Midbrain (tissue), 1 donor: ENCODE measurements at regions not wholly inside any gene's neighbourhood (a gene's known extent, or its start where the extent isn't known, plus 50 kb on each side); places are given as distances from the start of the nearest gene placed in this dataset.

Source experiments
- DNase-seq: peaks from one replicate; lab custom pipeline; 2025; lab: John Stamatoyannopoulos, UW

DNA sequence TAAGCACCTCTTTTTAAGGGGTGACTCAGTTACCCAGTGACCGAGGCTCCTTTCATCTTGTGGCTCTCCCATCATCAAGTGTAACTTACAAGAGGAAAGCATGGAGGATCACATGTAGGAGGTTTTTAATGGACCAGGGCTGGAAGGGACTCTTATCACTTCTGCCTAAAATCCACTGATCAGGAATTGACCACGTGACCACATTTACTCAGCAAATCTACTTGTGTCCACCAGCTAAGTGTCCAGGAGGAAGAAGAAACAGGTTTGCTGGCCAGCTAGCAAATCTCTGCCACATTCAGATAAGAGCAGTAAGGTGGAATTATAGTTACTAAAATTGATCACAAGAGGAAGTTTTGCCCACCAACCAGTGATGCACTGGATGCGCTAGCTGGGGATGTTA is 486.0 kb downstream of the ENC1 start:
- no peak for DNase-seq

GRCh38 chr5:74153255-74153790 is 487.2 kb downstream of the ENC1 start:
- DNase-seq, result no peak

GRCh38 chr5:74152625-74153254 is 487.8 kb downstream of the ENC1 start:
- no peak for DNase-seq

GRCh38 chr5:74152136-74152535 is 488.4 kb downstream of the ENC1 start:
- DNase-seq, result no peak

GRCh38 chr5:74149395-74149794 is 491.1 kb downstream of the ENC1 start:
- no peak for DNase-seq

DNA sequence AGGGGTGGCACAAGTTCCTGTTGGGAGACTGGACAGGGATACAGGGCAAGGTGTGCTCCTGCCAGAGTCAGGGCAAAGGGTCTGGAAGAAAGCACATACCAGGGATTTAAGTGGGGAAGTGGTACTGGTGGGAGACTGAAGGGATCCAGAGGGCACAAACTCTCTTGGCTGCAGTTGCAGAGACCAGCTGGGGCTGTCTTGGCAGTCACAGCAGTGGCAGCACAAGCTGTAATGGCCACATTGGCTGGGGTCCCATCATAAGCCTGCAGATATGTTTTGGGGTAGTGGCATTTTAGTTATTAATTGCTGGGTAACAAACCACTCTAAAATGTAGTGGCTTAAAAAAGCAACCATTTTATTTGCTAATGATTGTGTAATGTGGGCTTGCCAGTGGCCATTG is 492.2 kb downstream of the ENC1 start:
- DNase-seq, result no peak

DNA sequence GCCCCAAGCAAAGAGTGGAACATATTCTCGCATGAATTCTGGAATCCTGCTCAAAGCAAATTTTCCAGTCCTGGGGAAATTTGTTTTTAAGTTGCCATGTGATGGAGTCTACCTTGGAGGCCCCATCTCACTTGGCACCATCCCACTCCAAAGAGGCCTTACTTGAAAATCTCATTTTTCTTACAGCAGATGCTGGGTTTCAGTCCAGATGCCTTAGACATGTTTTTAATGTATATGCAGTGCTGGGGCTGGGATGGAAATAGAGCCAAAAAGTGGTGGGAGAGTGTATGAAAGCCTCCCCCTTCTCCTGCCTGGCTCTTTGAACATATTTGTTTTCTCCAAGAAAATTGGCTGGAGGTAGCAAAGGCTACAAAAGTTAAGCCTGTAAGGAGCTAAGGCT is 493.7 kb downstream of the ENC1 start:
- no peak for DNase-seq

GRCh38 chr5:74145951-74146350 is 494.6 kb downstream of the ENC1 start:
- DNase-seq, result no peak

- no peak for DNase-seq
These were observed 496.7 kb downstream of the ENC1 start for GRCh38 chr5:74143721-74144330.

- no peak for DNase-seq
These were observed 497.4 kb downstream of the ENC1 start for GRCh38 chr5:74143151-74143550.

GRCh38 chr5:74141053-74141452 is 499.5 kb downstream of the ENC1 start:
- no peak for DNase-seq

DNA sequence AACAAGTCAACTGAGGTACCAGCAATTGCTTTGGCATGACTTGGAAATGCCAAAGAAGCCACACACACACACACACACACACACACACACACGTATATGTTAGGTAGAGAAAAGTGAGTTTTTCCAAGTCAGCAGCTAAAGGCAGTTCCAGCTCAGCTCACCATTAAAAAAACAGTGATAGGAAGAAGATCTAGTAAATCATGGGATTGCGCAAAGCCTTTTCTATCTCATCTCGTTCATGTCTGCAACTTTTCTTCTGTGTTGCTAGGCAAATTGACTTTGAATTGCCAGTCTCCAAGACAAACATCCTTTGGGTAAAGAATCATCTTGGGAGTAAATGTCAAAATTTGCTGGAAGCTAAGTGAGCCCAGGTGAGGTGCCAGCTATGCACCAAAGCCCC is 500.1 kb downstream of the ENC1 start:
- DNase-seq, result no peak

- DNase-seq, result no peak
These were observed 500.9 kb downstream of the ENC1 start for GRCh38 chr5:74139589-74139988.

- no peak for DNase-seq
These were observed 501.8 kb downstream of the ENC1 start for GRCh38 chr5:74138721-74139120.

GRCh38 chr5:74136276-74136825 is 504.2 kb downstream of the ENC1 start:
- DNase-seq, result no peak

DNA sequence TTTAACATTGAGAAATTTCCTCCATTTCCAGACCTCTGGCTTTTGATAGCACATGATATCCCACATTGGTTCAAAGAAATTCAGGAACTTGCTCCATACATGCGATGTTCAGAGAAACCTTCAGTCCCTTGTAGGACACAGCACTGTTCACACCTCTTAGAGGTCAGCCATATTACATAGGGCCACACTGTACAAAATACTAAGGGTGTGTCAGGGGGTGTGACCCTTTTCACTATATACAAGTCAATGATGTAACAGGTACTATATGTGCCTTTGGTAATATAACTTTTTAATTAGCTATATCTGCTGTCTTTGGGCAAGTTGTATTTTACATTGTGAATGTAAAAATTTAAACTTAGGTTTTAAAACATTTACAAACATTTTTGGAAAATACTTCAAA is 505.5 kb downstream of the ENC1 start:
- no peak for DNase-seq

DNA sequence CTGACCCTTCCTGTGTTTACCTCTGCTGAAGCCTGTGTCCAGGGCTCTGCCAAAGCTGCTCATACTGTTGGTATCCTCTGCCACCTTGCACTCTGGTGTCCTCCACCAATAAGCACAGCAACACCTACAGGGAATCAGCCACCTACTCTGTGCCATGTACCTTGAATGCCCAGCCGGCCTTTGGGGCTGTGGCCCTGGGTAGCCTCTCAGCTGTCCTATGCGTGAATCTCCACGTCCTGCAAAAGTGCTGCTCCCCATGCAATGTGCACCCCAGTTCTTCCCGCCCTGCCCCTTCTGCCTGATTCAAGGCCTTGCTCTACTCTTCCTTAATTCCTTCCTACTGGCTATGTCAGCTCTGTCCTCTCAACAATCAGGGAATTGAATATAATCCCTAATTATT is 506.5 kb downstream of the ARHGEF28 start:
- no peak for DNase-seq

GRCh38 chr5:74131250-74131649 is 505.3 kb downstream of the ARHGEF28 start:
- no peak for DNase-seq

GRCh38 chr5:74130155-74130897 is 504.3 kb downstream of the ARHGEF28 start:
- DNase-seq, result no peak

DNA sequence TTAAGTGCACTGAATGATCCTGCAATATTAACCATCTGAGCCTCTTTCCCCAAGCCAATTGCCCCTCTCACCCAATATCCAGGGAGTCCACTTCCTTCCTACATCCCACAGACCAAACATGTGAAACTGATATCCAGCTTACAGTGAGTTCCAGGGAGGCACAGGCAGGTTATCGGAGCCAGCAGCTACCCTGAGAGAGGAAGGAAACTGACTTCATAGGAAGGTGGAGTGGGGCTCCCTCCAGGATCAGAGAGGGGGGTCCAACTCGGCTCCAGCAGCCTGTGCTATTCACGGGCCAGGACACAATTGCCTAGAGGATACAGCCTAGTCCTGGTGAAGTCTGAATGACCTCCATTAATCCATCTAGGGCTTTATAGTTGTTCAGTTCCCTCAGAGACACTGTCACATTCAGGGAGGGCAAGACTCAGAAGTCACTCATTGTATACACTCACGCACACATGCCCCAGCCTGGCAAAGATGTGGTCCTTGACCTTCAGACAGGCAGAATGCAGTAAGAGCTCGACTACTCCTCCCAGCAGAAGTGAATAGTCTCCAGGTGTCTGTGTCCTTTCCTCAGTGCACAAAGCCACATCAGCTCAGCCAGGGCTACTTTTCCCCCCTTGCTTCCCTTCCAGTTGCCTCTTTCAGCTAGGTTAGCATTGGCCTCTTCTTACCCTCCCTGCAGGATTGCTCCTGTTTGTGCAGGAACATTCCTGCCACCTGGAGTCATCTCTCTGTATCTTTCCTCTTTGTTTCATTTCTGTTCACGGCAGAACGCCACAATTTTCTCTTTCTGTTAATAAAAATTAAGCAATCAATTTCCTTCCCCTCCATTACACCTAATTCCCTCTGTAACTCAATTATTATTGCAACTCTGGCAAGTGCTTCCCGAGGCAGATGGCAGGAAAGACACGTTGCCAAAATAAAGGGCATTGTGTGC is 501.7 kb downstream of the ARHGEF28 start:
- DNase-seq, result no peak

DNA sequence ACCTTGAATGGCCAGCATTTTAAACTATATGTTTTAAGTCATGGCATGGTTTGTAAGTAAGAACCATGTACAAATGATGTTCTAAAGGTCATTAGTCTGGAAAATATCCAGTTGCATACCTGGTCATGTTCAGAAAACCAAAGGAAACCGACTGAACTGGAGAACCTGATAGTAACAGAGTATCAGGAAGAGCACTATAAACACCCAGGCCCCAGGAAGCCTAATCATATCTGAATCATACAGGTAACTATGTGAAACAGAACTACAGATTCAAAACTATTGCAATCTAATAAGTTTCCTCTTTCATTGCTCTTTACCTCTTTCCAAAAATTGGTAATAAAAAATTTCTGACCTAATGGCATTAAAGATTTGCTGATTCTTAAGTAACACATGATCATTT is 500.3 kb downstream of the ARHGEF28 start:
- no peak for DNase-seq

GRCh38 chr5:74124826-74125225 is 498.8 kb downstream of the ARHGEF28 start:
- DNase-seq, result no peak
